ENCODE measurements at regions not wholly inside any gene's neighbourhood (a gene's known extent, or its start where the extent isn't known, plus 50 kb on each side); places are given as distances from the start of the nearest gene placed in this dataset.

- intact Hi-C loops (cut with DNase I; ENCODE audit: low total_unique reads), result no loop called here
- WGBS, 5 donors, result 80 to 92% (median 86%) methylated on average over 3 of the region's 3 CpGs
- TF ChIP-seq POLR2AphosphoS5 (IDR thresholded peaks at IDR 0.05) (no peak), POLR2A (IDR thresholded peaks at IDR 0.05) (no peak), EP300 (IDR thresholded peaks at IDR 0.05) (no peak), CTCF (IDR thresholded peaks at IDR 0.05) (no peak)
- Histone ChIP-seq H3K36me3 (no peaks in the 10 kb centered on the region), H3K4me3 (no peak overlapping the region), H3K4me1 (no peaks in the 10 kb centered on the region), H3K9me3 (no peaks in the 10 kb centered on the region), H3K27ac (no peak overlapping the region), H3K27me3 (no peaks in the 10 kb centered on the region)
- DNase-seq, result no peak
These were observed 53.4 kb upstream of the GLIS3 start for GRCh38 chr9:4353236-4353635.

- TF ChIP-seq POLR2AphosphoS5 (IDR thresholded peaks at IDR 0.05), result no peak
- no peak for TF ChIP-seq EP300 (IDR thresholded peaks at IDR 0.05)
- no peak for TF ChIP-seq CTCF (IDR thresholded peaks at IDR 0.05)
- no peak for TF ChIP-seq POLR2A (IDR thresholded peaks at IDR 0.05)
- no peaks in the 10 kb centered on the region for H3K4me1 ChIP-seq
- intact Hi-C loops (cut with DNase I; ENCODE audit: low total_unique reads), result loop anchor here (10.0 kb wide), 1 partner anchor 615 kb away; no protein-coding TSS in a partner anchor
These were observed 50.0 kb upstream of the GLIS3 start for GRCh38 chr9:4349816-4350418.

More at GRCh38 chr9:4349816-4350418, 50.0 kb upstream of the GLIS3 start:
- Histone ChIP-seq H3K4me3 (no peak overlapping the region), H3K36me3 (no peaks in the 10 kb centered on the region), H3K9me3 (no peaks in the 10 kb centered on the region), H3K27ac (no peak overlapping the region), H3K27me3 (no peaks in the 10 kb centered on the region)
- 83 to 89% (median 85%) methylated on average over 9 of the region's 9 CpGs for WGBS, 5 donors
- no peak for DNase-seq

Small RNA genes in the stretch of these regions (small RNA-seq; reads per million reads assigned to genes)
- gene RNU6-694P, result 0 reads per million in 4 donors
